KMS-11 (cell line): ENCODE measurements at regions not wholly inside any gene's neighbourhood (a gene's known extent, or its start where the extent isn't known, plus 50 kb on each side); places are given as distances from the start of the nearest gene placed in this dataset.
"Not testable (repeated sequence)": the region's sequence is repeated elsewhere in the genome, so short reads cannot be mapped to it uniquely, and the experiment has no call there.

Source experiments
- H2AFZ ChIP-seq: fragments of 200-600 bp; sonication (generic); 2 replicates; pipeline ENCODE4 v1.6.1; 2016; ENCODE audit warnings: antibody characterized with exemption, mixed run types, low read depth
- H3K27ac ChIP-seq: fragments of 200-600 bp; sonication (generic); 2 replicates; pipeline ENCODE4 v1.6.1; 2016; ENCODE audit warnings: mild to moderate bottlenecking, mixed run types
- H3K27me3 ChIP-seq: fragments of 200-600 bp; sonication (generic); 2 replicates; pipeline ENCODE4 v1.6.1; 2017; ENCODE audit warnings: mild to moderate bottlenecking, low read depth, mixed run types, moderate library complexity; ENCODE audit not compliant: insufficient read depth
- H3K36me3 ChIP-seq: fragments of 200-600 bp; sonication (generic); 2 replicates; pipeline ENCODE4 v1.6.1; 2017; ENCODE audit warnings: mild to moderate bottlenecking, mixed run types; ENCODE audit not compliant: insufficient read depth
- H3K4me1 ChIP-seq: fragments of 200-600 bp; sonication (generic); 2 replicates; pipeline ENCODE4 v1.6.1; 2016; ENCODE audit warnings: mild to moderate bottlenecking, low read depth, mixed run types; ENCODE audit not compliant: poor library complexity, severe bottlenecking
- H3K4me2 ChIP-seq: fragments of 200-600 bp; sonication (generic); 2 replicates; pipeline ENCODE4 v1.7.0; 2016; ENCODE audit warnings: mild to moderate bottlenecking, mixed run types
- H3K4me3 ChIP-seq: fragments of 200-600 bp; sonication (generic); IDR thresholded peaks from 2 replicates; pipeline ENCODE4 v1.6.1; 2017; ENCODE audit warnings: low read depth, low read length, mixed read lengths; ENCODE audit not compliant: insufficient read depth
- H3K79me2 ChIP-seq: fragments of 200-600 bp; sonication (generic); 2 replicates; pipeline ENCODE4 v1.6.1; 2016; ENCODE audit warnings: low read depth, mixed run types; ENCODE audit not compliant: insufficient read depth
- H3K9ac ChIP-seq: fragments of 200-600 bp; sonication (generic); 2 replicates; pipeline ENCODE4 v1.6.1; 2016; ENCODE audit warnings: mild to moderate bottlenecking, mixed run types
- H4K20me1 ChIP-seq: fragments of 200-600 bp; sonication (generic); 2 replicates; pipeline ENCODE4 v1.6.1; 2016; ENCODE audit warnings: mild to moderate bottlenecking, mixed run types; ENCODE audit not compliant: insufficient read depth
- TF ChIP-seq, protein P1 (sequence below): fragments of 200-600 bp; sonication (generic); conservative IDR thresholded peaks from 2 replicates; pipeline ENCODE4 v1.6.1; 2017; ENCODE audit warnings: low read depth, mild to moderate bottlenecking, antibody characterized with exemption, low read length, moderate library complexity, mixed read lengths

DNA sequence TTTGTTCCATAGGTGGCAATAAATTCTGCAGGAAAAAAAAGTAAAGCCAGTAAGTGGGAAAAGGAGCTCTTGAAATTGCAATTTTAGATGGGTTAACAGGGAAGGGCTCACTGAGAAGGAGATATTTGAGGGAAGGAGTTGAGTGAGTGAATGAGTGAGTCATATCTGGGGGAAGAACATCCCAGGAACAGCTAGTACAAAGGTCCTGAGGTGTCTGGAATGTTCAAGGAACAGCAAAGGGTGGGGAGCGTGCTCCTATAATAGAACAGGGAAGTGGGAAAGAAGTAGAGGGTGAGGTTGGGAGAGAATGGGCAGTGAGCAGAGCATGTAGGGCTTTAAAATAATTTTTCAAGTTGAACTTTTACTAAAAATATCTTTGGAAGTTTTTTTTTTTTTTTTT lies 68.0 kb upstream of the PSME4 start:
- Histone ChIP-seq H2AFZ (no peak overlapping the region), H3K4me2 (no peak overlapping the region), H3K79me2 (no peaks in the 10 kb centered on the region), H3K4me3 (no peak overlapping the region), H3K27me3 (no peaks in the 10 kb centered on the region), H3K27ac (no peak overlapping the region), H3K9ac (no peak overlapping the region), H3K4me1 (no peaks in the 10 kb centered on the region), H4K20me1 (no peaks in the 10 kb centered on the region), H3K36me3 (no peaks in the 10 kb centered on the region)
- TF ChIP-seq, protein P1, sequence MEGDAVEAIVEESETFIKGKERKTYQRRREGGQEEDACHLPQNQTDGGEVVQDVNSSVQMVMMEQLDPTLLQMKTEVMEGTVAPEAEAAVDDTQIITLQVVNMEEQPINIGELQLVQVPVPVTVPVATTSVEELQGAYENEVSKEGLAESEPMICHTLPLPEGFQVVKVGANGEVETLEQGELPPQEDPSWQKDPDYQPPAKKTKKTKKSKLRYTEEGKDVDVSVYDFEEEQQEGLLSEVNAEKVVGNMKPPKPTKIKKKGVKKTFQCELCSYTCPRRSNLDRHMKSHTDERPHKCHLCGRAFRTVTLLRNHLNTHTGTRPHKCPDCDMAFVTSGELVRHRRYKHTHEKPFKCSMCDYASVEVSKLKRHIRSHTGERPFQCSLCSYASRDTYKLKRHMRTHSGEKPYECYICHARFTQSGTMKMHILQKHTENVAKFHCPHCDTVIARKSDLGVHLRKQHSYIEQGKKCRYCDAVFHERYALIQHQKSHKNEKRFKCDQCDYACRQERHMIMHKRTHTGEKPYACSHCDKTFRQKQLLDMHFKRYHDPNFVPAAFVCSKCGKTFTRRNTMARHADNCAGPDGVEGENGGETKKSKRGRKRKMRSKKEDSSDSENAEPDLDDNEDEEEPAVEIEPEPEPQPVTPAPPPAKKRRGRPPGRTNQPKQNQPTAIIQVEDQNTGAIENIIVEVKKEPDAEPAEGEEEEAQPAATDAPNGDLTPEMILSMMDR = no peak

DNA sequence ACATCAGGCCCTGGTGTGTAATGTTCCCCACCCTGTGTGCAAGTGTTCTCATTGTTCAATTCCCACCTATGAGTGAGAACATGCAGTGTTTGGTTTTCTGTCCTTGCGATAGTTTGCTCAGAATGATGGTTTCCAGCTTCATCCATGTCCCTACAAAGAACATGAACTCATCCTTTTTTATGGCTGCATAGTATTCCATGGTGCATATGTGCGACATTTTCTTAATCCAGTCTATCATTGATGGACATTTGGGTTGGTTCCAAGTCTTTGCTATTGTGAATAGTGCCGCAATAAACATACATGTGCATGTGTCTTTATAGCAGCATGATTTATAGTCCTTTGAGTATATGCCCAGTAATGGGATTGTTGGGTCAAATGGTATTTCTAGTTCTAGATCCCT lies 60.5 kb upstream of the PSME4 start:
- not testable (repeated sequence) for H3K79me2 ChIP-seq, H3K36me3 ChIP-seq, H3K27ac ChIP-seq, H3K4me3 ChIP-seq, H3K9ac ChIP-seq, H3K4me1 ChIP-seq, H3K27me3 ChIP-seq, H4K20me1 ChIP-seq, H3K4me2 ChIP-seq, H2AFZ ChIP-seq

DNA sequence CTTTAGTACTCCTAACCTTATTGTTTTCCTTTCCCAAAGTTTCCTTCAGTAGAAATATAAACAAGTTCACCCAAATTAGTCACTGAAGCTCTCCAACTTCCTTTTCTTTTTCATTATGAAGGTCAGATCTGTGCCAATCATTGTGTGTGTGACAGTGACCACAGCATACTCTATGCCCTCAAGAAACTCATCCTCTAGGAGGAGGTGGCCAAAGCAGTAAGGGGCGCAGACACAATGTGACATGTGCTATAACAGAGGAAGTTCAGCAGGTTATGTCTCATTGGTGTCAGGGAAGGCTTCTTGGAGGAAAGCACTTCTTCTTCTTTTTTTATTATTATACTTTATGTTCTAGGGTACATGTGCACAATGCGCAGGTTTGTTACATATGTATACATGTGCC lies 60.0 kb upstream of the PSME4 start:
- TF ChIP-seq, protein P1 = no peak
- no peaks in the 10 kb centered on the region for H3K79me2 ChIP-seq

DNA sequence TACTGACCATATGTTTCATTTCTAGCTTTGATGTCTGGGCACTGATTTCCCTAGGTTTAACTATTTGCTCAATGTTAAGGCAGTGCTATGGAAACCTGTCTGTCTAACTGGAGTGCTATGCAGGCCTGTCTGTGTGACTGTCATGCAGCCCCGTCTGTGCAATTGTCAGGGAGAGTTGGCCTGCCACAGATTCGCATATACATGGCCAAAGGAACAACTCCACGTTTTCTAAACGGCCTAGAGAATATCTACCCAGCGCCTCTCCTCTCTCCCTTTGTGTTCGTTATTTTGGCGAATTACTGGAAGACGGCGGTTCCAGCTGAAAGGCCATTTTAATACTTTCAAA lies 59.6 kb upstream of the PSME4 start:
- no peak overlapping the region for H3K27ac ChIP-seq
- no peaks in the 10 kb centered on the region for H3K4me1 ChIP-seq
- H2AFZ ChIP-seq = no peak overlapping the region
- no peaks in the 10 kb centered on the region for H4K20me1 ChIP-seq
- no peaks in the 10 kb centered on the region for H3K27me3 ChIP-seq
- H3K36me3 ChIP-seq = no peaks in the 10 kb centered on the region
- TF ChIP-seq, protein P1 = no peak
- H3K9ac ChIP-seq = no peak overlapping the region
- no peaks in the 10 kb centered on the region for H3K79me2 ChIP-seq
- H3K4me3 ChIP-seq = no peak overlapping the region
- H3K4me2 ChIP-seq = no peak overlapping the region

More for the DNA sequence above, 60.0 kb upstream of the PSME4 start:
- no peak overlapping the region for H3K4me3 ChIP-seq
- H3K27me3 ChIP-seq = no peaks in the 10 kb centered on the region
- H3K4me2 ChIP-seq = no peak overlapping the region
- H3K9ac ChIP-seq = no peak overlapping the region
- H2AFZ ChIP-seq = no peak overlapping the region
- no peaks in the 10 kb centered on the region for H3K4me1 ChIP-seq
- H4K20me1 ChIP-seq = no peaks in the 10 kb centered on the region
- no peak overlapping the region for H3K27ac ChIP-seq
- no peaks in the 10 kb centered on the region for H3K36me3 ChIP-seq

DNA sequence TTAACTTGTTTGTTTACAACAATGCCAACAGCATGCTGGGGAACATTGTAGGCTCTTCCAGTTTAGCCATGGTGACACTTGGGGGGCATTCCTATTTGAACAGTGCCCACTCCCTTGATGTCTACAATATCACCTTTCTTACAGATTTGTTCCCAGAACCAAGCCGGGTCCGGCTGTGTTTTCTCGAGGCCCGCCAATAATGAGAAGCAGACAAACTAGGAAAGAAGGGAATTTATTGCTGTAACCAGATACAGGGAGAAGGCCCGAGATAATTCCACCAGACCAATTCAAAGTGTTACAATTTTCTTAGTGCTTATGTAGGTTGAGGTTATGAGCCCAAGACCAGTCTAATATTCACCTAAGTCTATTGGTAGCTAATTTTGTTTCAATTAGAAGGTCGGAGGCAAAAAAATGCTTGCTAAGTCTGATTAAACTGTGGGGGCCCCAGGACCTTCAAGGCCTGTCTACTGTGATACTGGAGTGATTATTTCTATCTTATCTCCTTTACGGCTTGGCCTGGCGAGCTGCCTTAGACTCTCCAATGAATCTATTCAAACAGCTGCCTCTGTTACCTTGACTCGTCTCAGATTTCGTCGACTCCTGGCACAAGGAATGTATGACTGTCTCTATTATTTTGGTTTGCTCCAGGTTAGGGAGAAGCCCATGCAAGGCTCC lies 59.1 kb upstream of the PSME4 start:
- TF ChIP-seq, protein P1 = no peak
- Histone ChIP-seq H3K4me3 (no peak overlapping the region), H3K4me2 (no peak overlapping the region), H3K27ac (no peak overlapping the region), H4K20me1 (no peaks in the 10 kb centered on the region), H3K27me3 (no peaks in the 10 kb centered on the region), H3K79me2 (no peaks in the 10 kb centered on the region), H3K9ac (no peak overlapping the region), H2AFZ (no peak overlapping the region), H3K4me1 (no peaks in the 10 kb centered on the region), H3K36me3 (no peaks in the 10 kb centered on the region)

DNA sequence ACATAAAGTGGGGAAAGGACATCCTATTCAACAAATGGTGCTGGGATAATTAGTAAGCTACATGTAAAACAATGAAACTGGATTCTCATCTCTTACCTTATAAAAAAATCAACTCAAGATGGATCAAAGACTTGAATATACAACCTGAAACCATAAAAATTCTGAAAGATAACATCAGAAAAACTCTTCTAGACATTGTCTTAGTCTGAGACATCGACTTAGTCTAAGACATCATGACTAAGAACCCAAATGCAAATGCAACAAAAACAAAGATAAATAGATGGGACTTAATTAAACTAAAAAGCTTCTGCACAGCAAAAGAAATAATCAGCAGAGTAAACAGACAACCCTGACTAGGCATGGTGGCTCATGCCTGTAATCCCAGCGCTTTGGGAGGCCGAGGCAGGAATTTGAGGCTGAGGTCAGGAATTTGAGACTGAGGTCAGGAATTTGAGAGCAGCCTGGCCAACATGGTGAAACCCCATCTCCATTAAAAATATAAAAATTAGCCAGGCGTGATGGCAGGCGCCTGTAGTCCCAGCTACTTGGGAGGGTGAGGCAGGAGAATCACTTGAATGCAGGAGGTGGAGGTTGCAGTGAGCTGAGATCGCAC lies 54.8 kb upstream of the PSME4 start:
- not testable (repeated sequence) for H3K9ac ChIP-seq, H2AFZ ChIP-seq

More for the DNA sequence above, 54.8 kb upstream of the PSME4 start:
- not testable (repeated sequence) for H3K27ac ChIP-seq, H3K4me1 ChIP-seq, H3K36me3 ChIP-seq, H4K20me1 ChIP-seq, H3K4me3 ChIP-seq, H3K79me2 ChIP-seq, H3K4me2 ChIP-seq, H3K27me3 ChIP-seq
